ENCODE measurements at regions not wholly inside any gene's neighbourhood (a gene's known extent, or its start where the extent isn't known, plus 50 kb on each side); places are given as distances from the start of the nearest gene placed in this dataset.

- DNase-seq, result no peak
These were observed 59.1 kb upstream of the DCN start for GRCh38 chr12:91241756-91242155.

GRCh38 chr12:91240386-91241095 lies 57.9 kb upstream of the DCN start:
- WGBS, 2 donors, result 66 to 69% methylated on average over 4 of the region's 4 CpGs
- no peak for DNase-seq

More at GRCh38 chr12:91241756-91242155, 59.1 kb upstream of the DCN start:
- no peaks in the 10 kb centered on the region for H3K27me3 ChIP-seq
- H3K9me3 ChIP-seq, result no peaks in the 10 kb centered on the region
- no peaks in the 10 kb centered on the region for H3K4me1 ChIP-seq
- ATAC-seq (ENCODE audit: low FRiP score in 2 of 2), result no peak
- H3K27ac ChIP-seq, result no peak overlapping the region
- WGBS, 2 donors, result 84 to 92% methylated on average over 2 of the region's 2 CpGs
- no peak overlapping the region for H3K4me3 ChIP-seq
- TF ChIP-seq POLR2A (IDR thresholded peaks at IDR 0.05), result no peak
- TF ChIP-seq, protein P1, sequence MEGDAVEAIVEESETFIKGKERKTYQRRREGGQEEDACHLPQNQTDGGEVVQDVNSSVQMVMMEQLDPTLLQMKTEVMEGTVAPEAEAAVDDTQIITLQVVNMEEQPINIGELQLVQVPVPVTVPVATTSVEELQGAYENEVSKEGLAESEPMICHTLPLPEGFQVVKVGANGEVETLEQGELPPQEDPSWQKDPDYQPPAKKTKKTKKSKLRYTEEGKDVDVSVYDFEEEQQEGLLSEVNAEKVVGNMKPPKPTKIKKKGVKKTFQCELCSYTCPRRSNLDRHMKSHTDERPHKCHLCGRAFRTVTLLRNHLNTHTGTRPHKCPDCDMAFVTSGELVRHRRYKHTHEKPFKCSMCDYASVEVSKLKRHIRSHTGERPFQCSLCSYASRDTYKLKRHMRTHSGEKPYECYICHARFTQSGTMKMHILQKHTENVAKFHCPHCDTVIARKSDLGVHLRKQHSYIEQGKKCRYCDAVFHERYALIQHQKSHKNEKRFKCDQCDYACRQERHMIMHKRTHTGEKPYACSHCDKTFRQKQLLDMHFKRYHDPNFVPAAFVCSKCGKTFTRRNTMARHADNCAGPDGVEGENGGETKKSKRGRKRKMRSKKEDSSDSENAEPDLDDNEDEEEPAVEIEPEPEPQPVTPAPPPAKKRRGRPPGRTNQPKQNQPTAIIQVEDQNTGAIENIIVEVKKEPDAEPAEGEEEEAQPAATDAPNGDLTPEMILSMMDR (IDR thresholded peaks at IDR 0.05), result no peak
- TF ChIP-seq POLR2AphosphoS5 (IDR thresholded peaks at IDR 0.05), result no peak
- no peak for TF ChIP-seq EP300 (IDR thresholded peaks at IDR 0.05)
- no peaks in the 10 kb centered on the region for H3K36me3 ChIP-seq

GRCh38 chr12:91239481-91239880 lies 56.9 kb upstream of the DCN start:
- ATAC-seq (ENCODE audit: low FRiP score in 2 of 2), result peak in 1 of 2 donors; percentile 76
- no peaks in the 10 kb centered on the region for H3K27me3 ChIP-seq

More at GRCh38 chr12:91240386-91241095, 57.9 kb upstream of the DCN start:
- Histone ChIP-seq H3K27me3 (no peaks in the 10 kb centered on the region), H3K9me3 (no peaks in the 10 kb centered on the region), H3K36me3 (no peaks in the 10 kb centered on the region), H3K4me3 (no peak overlapping the region), H3K4me1 (no peaks in the 10 kb centered on the region), H3K27ac (no peak overlapping the region)
- TF ChIP-seq, protein P1 (IDR thresholded peaks at IDR 0.05), result no peak
- TF ChIP-seq POLR2AphosphoS5 (IDR thresholded peaks at IDR 0.05) (no peak), EP300 (IDR thresholded peaks at IDR 0.05) (no peak), POLR2A (IDR thresholded peaks at IDR 0.05) (no peak)
- no peak for ATAC-seq (ENCODE audit: low FRiP score in 2 of 2)

More at GRCh38 chr12:91239481-91239880, 56.9 kb upstream of the DCN start:
- Histone ChIP-seq H3K4me3 (no peak overlapping the region), H3K9me3 (no peaks in the 10 kb centered on the region), H3K4me1 (no peaks in the 10 kb centered on the region), H3K36me3 (no peaks in the 10 kb centered on the region), H3K27ac (no peak overlapping the region)
- TF ChIP-seq EP300 (IDR thresholded peaks at IDR 0.05), result no peak
- no peak for TF ChIP-seq POLR2A (IDR thresholded peaks at IDR 0.05)
- no peak for TF ChIP-seq POLR2AphosphoS5 (IDR thresholded peaks at IDR 0.05)
- TF ChIP-seq, protein P1 (IDR thresholded peaks at IDR 0.05), result no peak
- no peak for DNase-seq
- WGBS, 2 donors, result 57 to 60% methylated on average over 3 of the region's 3 CpGs

Small RNAs in the stretch of these regions (small RNA-seq; reads per million reads assigned to genes)
- gene AC090049.2 (0 to 0.33 (median 0) reads per million in 4 donors), gene RF02110 (0 reads per million in 4 donors)
